Fibroblast of pulmonary artery (primary cell): ENCODE measurements at regions not wholly inside any gene's neighbourhood (a gene's known extent, or its start where the extent isn't known, plus 50 kb on each side); places are given as distances from the start of the nearest gene placed in this dataset.

ENCODE experiments used
- DNase-seq: peaks from one replicate; pipeline ENCODE4 v3.0.0-alpha.2; 2010; ENCODE audit warnings: low read depth
- H3K4me3 ChIP-seq: replicated peaks from 2 replicates; pipeline ENCODE4 v1.5.1; 2011; ENCODE audit warnings: low read depth, mild to moderate bottlenecking, control low read depth, low read length, moderate library complexity
- CTCF ChIP-seq: IDR thresholded peaks from 2 replicates; pipeline ENCODE4 v1.5.1; 2011; ENCODE audit warnings: mild to moderate bottlenecking, control low read depth, low read length, inconsistent platforms; ENCODE audit errors: missing control alignments

- no peak overlapping the region for H3K4me3 ChIP-seq
- DNase-seq, result no peak
- no peak for TF ChIP-seq CTCF
These were observed 370.5 kb upstream of the PDE3A start for GRCh38 chr12:19997656-19998400.

GRCh38 chr12:19998411-19998810 lies 369.9 kb upstream of the PDE3A start:
- no peak for DNase-seq
- TF ChIP-seq CTCF, result no peak
- no peak overlapping the region for H3K4me3 ChIP-seq

GRCh38 chr12:19998961-19999804 lies 369.2 kb upstream of the PDE3A start:
- no peak overlapping the region for H3K4me3 ChIP-seq
- no peak for TF ChIP-seq CTCF
- no peak for DNase-seq

GRCh38 chr12:19999805-20000138 lies 368.6 kb upstream of the PDE3A start:
- TF ChIP-seq CTCF, result no peak
- no peak for DNase-seq
- no peak overlapping the region for H3K4me3 ChIP-seq

GRCh38 chr12:20000229-20000849 lies 368.0 kb upstream of the PDE3A start:
- TF ChIP-seq CTCF, result no peak
- peak; percentile 39 for DNase-seq
- no peak overlapping the region for H3K4me3 ChIP-seq

GRCh38 chr12:20003252-20003651 lies 365.1 kb upstream of the PDE3A start:
- no peak overlapping the region for H3K4me3 ChIP-seq
- no peak for DNase-seq
- no peak for TF ChIP-seq CTCF
